ENCODE measurements at regions not wholly inside any gene's neighbourhood (a gene's known extent, or its start where the extent isn't known, plus 50 kb on each side); places are given as distances from the start of the nearest gene placed in this dataset.

GRCh38 chr19:29457413-29457812, 68.4 kb upstream of the VSTM2B start:
- Histone ChIP-seq H3K36me3 (ENCODE audit: insufficient read depth, low read length, poor library complexity, severe bottlenecking) (no peaks in the 10 kb centered on the region), H3K4me3 (ENCODE audit: low read depth, low read length, poor library complexity, severe bottlenecking) (no peak overlapping the region), H3K4me1 (ENCODE audit: insufficient read depth, low read length, poor library complexity, severe bottlenecking) (no peaks in the 10 kb centered on the region), H3K27me3 (replicated peaks; ENCODE audit: insufficient read depth, low read depth, low read length, poor library complexity) (no peaks in the 10 kb centered on the region), H3K27ac (ENCODE audit: low read depth, low read length, poor library complexity, severe bottlenecking) (no peak overlapping the region), H3K9me3 (ENCODE audit: low read depth, low read length, poor library complexity, severe bottlenecking) (peaks cover 8% of the 10 kb centered on the region)
- no peak for TF ChIP-seq CTCF (conservative IDR thresholded peaks at IDR 0.05; ENCODE audit: low read depth, low read length)
- POLR2A ChIA-PET (ENCODE audit: low non-redundant PET), result no interaction called here
- no TSS peak for BruUV-seq (replicated peaks)
- CTCF ChIA-PET, result no interaction called here
- DNase-seq (ENCODE audit: low spot score), result no peak
- intact Hi-C loops (cut with micrococcal nuclease; ENCODE audit: unreplicated experiment), result no loop called here

- no peaks in the 10 kb centered on the region for H3K36me3 ChIP-seq (ENCODE audit: insufficient read depth, low read length, poor library complexity, severe bottlenecking)
- no peaks in the 10 kb centered on the region for H3K9me3 ChIP-seq (ENCODE audit: low read depth, low read length, poor library complexity, severe bottlenecking)
- no TSS peak for BruUV-seq (replicated peaks)
- DNase-seq (ENCODE audit: low spot score), result peak; percentile 13
- no peak overlapping the region for H3K4me3 ChIP-seq (ENCODE audit: low read depth, low read length, poor library complexity, severe bottlenecking)
- no peaks in the 10 kb centered on the region for H3K4me1 ChIP-seq (ENCODE audit: insufficient read depth, low read length, poor library complexity, severe bottlenecking)
- ChIA-PET POLR2A (ENCODE audit: low non-redundant PET) (no interaction called here), CTCF (interaction anchor here (0.5 kb wide), 1 partner anchor 247 kb away, joined by 3 read pairs; the partner anchor contains the start of gene C19orf12)
- H3K27ac ChIP-seq (ENCODE audit: low read depth, low read length, poor library complexity, severe bottlenecking), result no peak overlapping the region
- TF ChIP-seq CTCF (conservative IDR thresholded peaks at IDR 0.05; ENCODE audit: low read depth, low read length) (peak; percentile 33; the same call in 1 of the 2 replicates), EZH2 (IDR thresholded peaks at IDR 0.05; ENCODE audit: borderline replicate concordance, low read depth, low read length, poor library complexity, severe bottlenecking) (no peak)
- no peaks in the 10 kb centered on the region for H3K27me3 ChIP-seq (replicated peaks; ENCODE audit: insufficient read depth, low read depth, low read length, poor library complexity)
- intact Hi-C loops (cut with micrococcal nuclease; ENCODE audit: unreplicated experiment), result no loop called here
Measured at GRCh38 chr19:29467824-29468401, 57.9 kb upstream of the VSTM2B start.

- no peak for TF ChIP-seq CTCF (conservative IDR thresholded peaks at IDR 0.05; ENCODE audit: low read depth, low read length)
- no peak for TF ChIP-seq EZH2 (IDR thresholded peaks at IDR 0.05; ENCODE audit: borderline replicate concordance, low read depth, low read length, poor library complexity, severe bottlenecking)
- Histone ChIP-seq H3K4me1 (ENCODE audit: insufficient read depth, low read length, poor library complexity, severe bottlenecking) (no peaks in the 10 kb centered on the region), H3K27ac (ENCODE audit: low read depth, low read length, poor library complexity, severe bottlenecking) (no peak overlapping the region), H3K4me3 (ENCODE audit: low read depth, low read length, poor library complexity, severe bottlenecking) (no peak overlapping the region), H3K9me3 (ENCODE audit: low read depth, low read length, poor library complexity, severe bottlenecking) (peaks cover under 1% of the 10 kb centered on the region), H3K27me3 (replicated peaks; ENCODE audit: insufficient read depth, low read depth, low read length, poor library complexity) (no peaks in the 10 kb centered on the region), H3K36me3 (ENCODE audit: insufficient read depth, low read length, poor library complexity, severe bottlenecking) (no peaks in the 10 kb centered on the region)
- ChIA-PET CTCF (no interaction called here), POLR2A (ENCODE audit: low non-redundant PET) (no interaction called here)
- intact Hi-C loops (cut with micrococcal nuclease; ENCODE audit: unreplicated experiment), result no loop called here
- DNase-seq (ENCODE audit: low spot score), result no peak
- BruUV-seq (replicated peaks), result no TSS peak
Measured at GRCh38 chr19:29475469-29475868, 50.3 kb upstream of the VSTM2B start.

All from A673 (cell line).